GM06990 (cell line): ENCODE measurements at regions not wholly inside any gene's neighbourhood (a gene's known extent, or its start where the extent isn't known, plus 50 kb on each side); places are given as distances from the start of the nearest gene placed in this dataset.
"Not testable (repeated sequence)": the region's sequence is repeated elsewhere in the genome, so short reads cannot be mapped to it uniquely, and the experiment has no call there.

Experiments used
- DNase-seq: peaks from one replicate; pipeline ENCODE4 v3.0.0-alpha.2; 2011; ENCODE audit not compliant: insufficient read length; ENCODE audit errors: extremely low read depth
- H3K27me3 ChIP-seq: replicated peaks from 2 replicates; pipeline ENCODE4 v1.6.0; 2011; ENCODE audit warnings: low read length; ENCODE audit not compliant: control insufficient read depth, insufficient read depth
- H3K36me3 ChIP-seq: 2 replicates; pipeline ENCODE4 v1.5.1; 2011; ENCODE audit warnings: low read length; ENCODE audit not compliant: control insufficient read depth, insufficient read depth
- H3K4me3 ChIP-seq: replicated peaks from 2 replicates; pipeline ENCODE4 v1.5.1; 2011; ENCODE audit warnings: low read depth, mild to moderate bottlenecking, control low read depth, low read length
- TF ChIP-seq, protein P1 (sequence below): IDR thresholded peaks from 2 replicates; pipeline ENCODE4 v1.5.1; 2011; ENCODE audit warnings: low read length, control low read depth, mild to moderate bottlenecking, inconsistent platforms; ENCODE audit not compliant: insufficient read depth, poor library complexity, severe bottlenecking

DNA sequence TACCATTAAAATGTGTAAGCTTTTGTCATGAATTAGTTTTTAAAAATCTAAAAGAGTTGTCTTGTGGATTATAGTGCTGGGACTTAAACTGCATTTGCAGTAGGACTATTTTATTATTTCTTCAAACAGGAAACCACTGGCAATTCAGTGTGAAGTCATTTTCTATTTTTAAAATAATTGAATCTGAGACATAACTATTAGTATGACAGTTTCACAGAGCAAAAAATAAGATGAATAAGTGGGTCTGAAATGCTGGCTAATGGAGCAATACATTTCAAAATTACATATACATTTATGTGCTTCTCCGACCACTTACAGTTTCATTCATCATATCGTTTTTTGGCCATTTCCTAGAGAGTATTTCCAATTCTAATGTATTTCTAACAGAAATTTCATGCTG lies 75.3 kb upstream of the RAPGEF2 start:
- no peaks in the 10 kb centered on the region for H3K36me3 ChIP-seq
- no peaks in the 10 kb centered on the region for H3K27me3 ChIP-seq
- TF ChIP-seq, protein P1, sequence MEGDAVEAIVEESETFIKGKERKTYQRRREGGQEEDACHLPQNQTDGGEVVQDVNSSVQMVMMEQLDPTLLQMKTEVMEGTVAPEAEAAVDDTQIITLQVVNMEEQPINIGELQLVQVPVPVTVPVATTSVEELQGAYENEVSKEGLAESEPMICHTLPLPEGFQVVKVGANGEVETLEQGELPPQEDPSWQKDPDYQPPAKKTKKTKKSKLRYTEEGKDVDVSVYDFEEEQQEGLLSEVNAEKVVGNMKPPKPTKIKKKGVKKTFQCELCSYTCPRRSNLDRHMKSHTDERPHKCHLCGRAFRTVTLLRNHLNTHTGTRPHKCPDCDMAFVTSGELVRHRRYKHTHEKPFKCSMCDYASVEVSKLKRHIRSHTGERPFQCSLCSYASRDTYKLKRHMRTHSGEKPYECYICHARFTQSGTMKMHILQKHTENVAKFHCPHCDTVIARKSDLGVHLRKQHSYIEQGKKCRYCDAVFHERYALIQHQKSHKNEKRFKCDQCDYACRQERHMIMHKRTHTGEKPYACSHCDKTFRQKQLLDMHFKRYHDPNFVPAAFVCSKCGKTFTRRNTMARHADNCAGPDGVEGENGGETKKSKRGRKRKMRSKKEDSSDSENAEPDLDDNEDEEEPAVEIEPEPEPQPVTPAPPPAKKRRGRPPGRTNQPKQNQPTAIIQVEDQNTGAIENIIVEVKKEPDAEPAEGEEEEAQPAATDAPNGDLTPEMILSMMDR, result no peak
- no peak overlapping the region for H3K4me3 ChIP-seq
- peak; percentile 32 for DNase-seq

DNA sequence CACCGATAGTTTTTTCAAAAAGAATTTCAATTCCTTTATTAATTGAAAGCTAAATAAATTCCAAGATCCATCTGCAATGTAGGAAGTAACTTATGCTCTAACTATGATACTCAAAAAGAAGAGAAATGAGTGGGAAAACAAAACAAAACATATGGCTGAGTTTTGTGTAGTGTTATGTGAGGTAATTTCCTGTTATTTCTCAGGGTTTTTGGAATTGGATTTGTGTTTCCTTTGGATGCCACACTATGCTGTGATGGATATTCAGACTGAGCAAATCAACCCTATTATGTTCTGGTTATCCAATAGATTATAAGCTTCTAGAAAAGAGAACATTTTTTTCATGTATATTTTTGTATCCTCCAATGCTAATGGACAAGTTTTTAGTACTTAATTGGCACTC lies 73.4 kb upstream of the RAPGEF2 start:
- Histone ChIP-seq H3K4me3 (no peak overlapping the region), H3K27me3 (no peaks in the 10 kb centered on the region), H3K36me3 (no peaks in the 10 kb centered on the region)
- no peak for DNase-seq
- TF ChIP-seq, protein P1, result no peak

DNA sequence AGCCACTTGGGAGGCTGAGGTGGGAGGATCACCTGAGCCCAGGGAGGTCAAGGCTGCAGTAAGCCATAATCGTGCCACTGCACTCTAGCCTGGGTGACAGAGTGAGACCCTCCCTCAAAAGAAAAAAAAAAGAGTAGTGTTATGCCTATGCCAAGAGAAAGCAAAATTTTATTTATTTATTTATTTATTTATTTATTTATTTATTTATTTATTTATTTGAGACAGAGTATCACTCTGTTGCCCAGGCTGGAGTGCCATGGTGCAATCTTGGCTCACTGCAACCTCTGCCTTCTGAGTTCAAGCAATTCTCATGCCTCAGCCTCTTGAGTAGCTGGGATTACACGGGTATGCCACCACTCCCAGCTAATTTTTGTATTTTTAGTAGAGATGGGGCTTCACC lies 72.6 kb upstream of the RAPGEF2 start:
- DNase-seq, H3K27me3 ChIP-seq, H3K36me3 ChIP-seq, H3K4me3 ChIP-seq: not testable (repeated sequence)

DNA sequence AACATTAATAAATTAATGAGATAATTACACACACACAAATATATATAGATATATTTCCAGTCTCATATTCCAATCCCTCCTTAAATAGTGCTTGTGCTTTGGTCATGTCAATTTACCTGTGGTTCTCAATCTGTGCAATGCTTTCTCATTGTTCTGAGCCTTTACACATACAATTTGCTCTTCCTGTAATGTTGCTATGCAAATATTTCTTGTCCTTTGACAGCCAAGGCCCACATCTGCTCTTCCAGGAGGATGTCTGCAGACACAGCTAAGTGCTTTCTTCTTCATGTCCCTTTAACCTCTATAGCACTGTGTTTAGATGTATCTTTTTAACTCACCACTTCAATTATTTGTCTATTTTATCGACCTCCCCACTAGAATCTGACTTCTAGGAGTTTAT lies 67.3 kb upstream of the RAPGEF2 start:
- Histone ChIP-seq H3K27me3 (no peaks in the 10 kb centered on the region), H3K36me3 (no peaks in the 10 kb centered on the region), H3K4me3 (no peak overlapping the region)
- TF ChIP-seq, protein P1, result no peak
- no peak for DNase-seq

DNA sequence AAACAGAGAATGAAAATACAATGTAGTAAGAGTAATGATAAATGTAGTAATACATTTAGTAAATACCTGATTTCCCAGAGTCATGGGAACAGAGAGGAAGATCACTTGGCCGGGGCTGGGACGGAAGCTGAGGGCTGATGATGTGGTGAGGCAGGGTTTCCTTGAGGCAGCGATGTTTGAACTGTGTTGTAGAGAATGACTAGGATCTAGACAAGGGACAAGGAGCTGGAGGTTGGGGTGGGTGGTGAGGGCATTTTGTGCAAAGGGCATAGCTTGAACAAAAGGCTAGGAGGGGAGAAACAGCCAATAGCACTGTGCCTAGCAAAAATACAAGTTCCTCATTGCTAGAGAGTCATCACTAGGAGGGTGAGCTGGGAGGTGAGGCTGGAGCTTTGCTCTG lies 64.3 kb upstream of the RAPGEF2 start:
- no peaks in the 10 kb centered on the region for H3K36me3 ChIP-seq
- no peak overlapping the region for H3K4me3 ChIP-seq
- no peak for DNase-seq
- no peaks in the 10 kb centered on the region for H3K27me3 ChIP-seq
- TF ChIP-seq, protein P1, result no peak

DNA sequence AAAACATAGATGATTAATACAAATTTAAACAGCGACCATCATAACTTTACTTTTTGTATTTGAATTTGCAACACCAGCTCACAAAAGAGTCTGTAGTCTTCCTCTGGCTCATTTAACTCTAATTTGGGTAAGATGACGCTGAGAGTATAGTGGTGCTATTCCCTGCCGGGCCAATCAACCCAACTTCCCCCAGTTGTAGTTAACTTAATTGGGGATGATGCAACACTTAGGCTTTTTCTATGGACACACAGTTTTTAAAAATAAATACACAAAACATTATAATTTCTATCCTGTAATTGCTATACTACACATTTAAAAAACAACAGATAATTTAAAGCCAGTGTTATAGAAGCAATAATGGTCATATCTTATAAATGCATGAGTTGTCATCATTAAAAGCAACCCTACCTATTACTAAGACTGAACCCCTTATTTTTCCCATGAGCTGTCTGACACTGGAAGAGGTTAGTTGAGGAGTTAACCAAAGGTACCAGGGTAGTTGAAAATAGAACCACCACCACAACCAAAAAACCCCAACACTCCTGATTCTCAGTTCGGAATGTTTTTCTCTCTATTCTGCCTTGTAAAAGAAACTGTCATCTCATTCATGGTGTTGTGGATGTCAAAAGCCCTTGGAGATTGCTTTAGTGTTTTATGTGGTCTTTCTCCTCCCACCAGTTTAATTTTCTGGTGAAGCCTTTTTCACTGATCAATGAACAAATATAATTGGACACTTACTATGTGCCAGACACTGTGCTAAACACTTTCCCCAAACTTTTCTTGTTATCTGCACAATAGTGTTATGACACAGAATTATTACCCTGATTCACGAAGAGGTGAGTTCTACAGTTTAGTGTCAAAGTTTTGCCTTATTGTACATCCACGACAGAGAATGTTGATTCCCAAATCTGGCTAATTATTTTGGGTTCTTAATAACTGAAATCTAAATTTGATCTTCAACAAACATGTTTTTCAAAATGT lies 61.5 kb upstream of the RAPGEF2 start:
- no peak for DNase-seq
- no peaks in the 10 kb centered on the region for H3K27me3 ChIP-seq
- TF ChIP-seq, protein P1, result no peak
- no peak overlapping the region for H3K4me3 ChIP-seq
- no peaks in the 10 kb centered on the region for H3K36me3 ChIP-seq
